Caco-2 (cell line): ENCODE measurements at regions not wholly inside any gene's neighbourhood (a gene's known extent, or its start where the extent isn't known, plus 50 kb on each side); places are given as distances from the start of the nearest gene placed in this dataset.

ENCODE experiments used
- BruUV-seq: library from RNA; stranded (reverse); fragments of 400-500 nt; replicated peaks from 2 replicates; lab custom pipeline; 2021; lab: Mats Ljungman, UMichigan
- CTCF ChIA-PET: fragments of 300-600 bp; sonication (Branson Sonifier 250); formaldehyde crosslinking; loops from one replicate; lab custom pipeline; 2022; ENCODE audit warnings: antibody characterized with exemption; lab: Charles Lee
- POLR2A ChIA-PET: fragments of 300-600 bp; sonication (Branson Sonifier 250); formaldehyde crosslinking; loops from one replicate; lab custom pipeline; 2022; ENCODE audit warnings: antibody characterized with exemption; lab: Charles Lee
- DNase-seq, 2 experiments: peaks; one replicate each; pipeline versions ENCODE4 v3.0.0 to v3.0.0-alpha.2; 2020 to 2022
- H3K27me3 ChIP-seq: replicated peaks from 2 replicates; pipeline ENCODE4 v1.6.0; 2011; ENCODE audit warnings: low read length; ENCODE audit not compliant: control insufficient read depth, insufficient read depth
- H3K36me3 ChIP-seq: 2 replicates; pipeline ENCODE4 v1.5.1; 2011; ENCODE audit warnings: low read length; ENCODE audit not compliant: control insufficient read depth, insufficient read depth
- H3K4me1 ChIP-seq: fragments of 250-450 bp; sonication (Bioruptor Pico); 2 replicates; pipeline ENCODE4 v1.5.1; 2020; ENCODE audit warnings: mild to moderate bottlenecking
- H3K4me3 ChIP-seq: 2 replicates; pipeline ENCODE4 v1.5.1; 2011; ENCODE audit warnings: low read depth, mild to moderate bottlenecking, control low read depth, low read length
- H3K9me3 ChIP-seq: fragments of 250-450 bp; sonication (Bioruptor Pico); 2 replicates; pipeline ENCODE4 v1.5.1; 2020; ENCODE audit warnings: mild to moderate bottlenecking, moderate library complexity
- H3K27ac Mint-ChIP-seq: one replicate; pipeline ENCODE4 v1.8.0; 2022; ENCODE audit warnings: mixed read lengths; ENCODE audit not compliant: unreplicated experiment
- H3K27me3 Mint-ChIP-seq: one replicate; pipeline ENCODE4 v1.8.0; 2022; ENCODE audit warnings: mixed read lengths; ENCODE audit not compliant: insufficient read depth, unreplicated experiment
- H3K36me3 Mint-ChIP-seq: one replicate; pipeline ENCODE4 v1.8.0; 2022; ENCODE audit warnings: mild to moderate bottlenecking, mixed read lengths; ENCODE audit not compliant: insufficient read depth, unreplicated experiment
- H3K4me1 Mint-ChIP-seq: one replicate; pipeline ENCODE4 v1.8.0; 2022; ENCODE audit warnings: low read depth, mixed read lengths; ENCODE audit not compliant: unreplicated experiment
- H3K4me3 Mint-ChIP-seq: one replicate; pipeline ENCODE4 v1.8.0; 2022; ENCODE audit warnings: mild to moderate bottlenecking, moderate library complexity, mixed read lengths; ENCODE audit not compliant: unreplicated experiment
- H3K9me3 Mint-ChIP-seq: one replicate; pipeline ENCODE4 v1.8.0; 2022; ENCODE audit warnings: mixed read lengths; ENCODE audit not compliant: unreplicated experiment
- intact Hi-C: fragments of 100-400 bp; cut with micrococcal nuclease; formaldehyde crosslinking; loops from one replicate; pipeline ENCODE4 v1.10.0; 2022; ENCODE audit not compliant: unreplicated experiment
- TF ChIP-seq, protein P1 (sequence below), 2 experiments: fragments of 200-600 bp in 1 of 2; IDR thresholded peaks; 1 replicate in 1 of 2; 2 replicates in 1 of 2; pipeline versions ENCODE4 v1.5.1 to v1.8.0; 2011 to 2022; ENCODE audit warnings: antibody characterized with exemption in 1 of 2, control low read depth in 1 of 2, inconsistent platforms in 1 of 2, low read depth in 1 of 2, low read length in 1 of 2, mild to moderate bottlenecking in 1 of 2, moderate library complexity in 1 of 2; ENCODE audit not compliant: insufficient read depth in 1 of 2, severe bottlenecking in 1 of 2, unreplicated experiment in 1 of 2

DNA sequence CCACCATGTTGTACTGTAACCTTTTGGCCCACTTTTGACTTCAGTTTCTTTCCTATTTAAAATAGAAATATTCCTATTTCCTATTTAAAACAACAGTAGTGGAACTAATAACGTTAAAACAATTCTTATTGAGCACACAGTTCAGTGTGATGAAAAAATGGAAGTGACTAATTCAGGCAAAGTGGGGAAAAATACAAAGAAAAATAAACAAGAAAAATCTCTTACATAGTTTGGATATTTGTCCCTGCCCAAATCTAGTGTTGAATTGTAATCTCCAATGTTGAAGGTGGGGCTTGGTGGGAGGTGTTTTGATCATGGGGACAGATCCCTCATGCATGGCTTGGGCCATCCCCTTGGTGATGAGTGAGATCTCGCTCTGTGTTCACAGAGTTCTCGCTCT lies 198.1 kb upstream of the CPHXL start:
- peaks cover 14% of the 10 kb centered on the region for H3K4me1 Mint-ChIP-seq
- H3K27ac Mint-ChIP-seq: no peak overlapping the region
- no peaks in the 10 kb centered on the region for H3K36me3 Mint-ChIP-seq
- no peaks in the 10 kb centered on the region for H3K36me3 ChIP-seq
- no peak overlapping the region for H3K4me3 ChIP-seq
- BruUV-seq: no TSS peak
- ChIA-PET CTCF (no interaction called here), POLR2A (no interaction called here)
- H3K9me3 ChIP-seq: no peaks in the 10 kb centered on the region
- H3K4me3 Mint-ChIP-seq: no peak overlapping the region
- H3K27me3 ChIP-seq: no peaks in the 10 kb centered on the region
- DNase-seq: no peak
- 0 out of 2 replicates have a peak, but pooled peaks cover 3% of the 10 kb centered on the region for H3K4me1 ChIP-seq
- H3K27me3 Mint-ChIP-seq: no peaks in the 10 kb centered on the region
- H3K9me3 Mint-ChIP-seq: no peaks in the 10 kb centered on the region
- intact Hi-C loops: no loop called here
- TF ChIP-seq, protein P1, sequence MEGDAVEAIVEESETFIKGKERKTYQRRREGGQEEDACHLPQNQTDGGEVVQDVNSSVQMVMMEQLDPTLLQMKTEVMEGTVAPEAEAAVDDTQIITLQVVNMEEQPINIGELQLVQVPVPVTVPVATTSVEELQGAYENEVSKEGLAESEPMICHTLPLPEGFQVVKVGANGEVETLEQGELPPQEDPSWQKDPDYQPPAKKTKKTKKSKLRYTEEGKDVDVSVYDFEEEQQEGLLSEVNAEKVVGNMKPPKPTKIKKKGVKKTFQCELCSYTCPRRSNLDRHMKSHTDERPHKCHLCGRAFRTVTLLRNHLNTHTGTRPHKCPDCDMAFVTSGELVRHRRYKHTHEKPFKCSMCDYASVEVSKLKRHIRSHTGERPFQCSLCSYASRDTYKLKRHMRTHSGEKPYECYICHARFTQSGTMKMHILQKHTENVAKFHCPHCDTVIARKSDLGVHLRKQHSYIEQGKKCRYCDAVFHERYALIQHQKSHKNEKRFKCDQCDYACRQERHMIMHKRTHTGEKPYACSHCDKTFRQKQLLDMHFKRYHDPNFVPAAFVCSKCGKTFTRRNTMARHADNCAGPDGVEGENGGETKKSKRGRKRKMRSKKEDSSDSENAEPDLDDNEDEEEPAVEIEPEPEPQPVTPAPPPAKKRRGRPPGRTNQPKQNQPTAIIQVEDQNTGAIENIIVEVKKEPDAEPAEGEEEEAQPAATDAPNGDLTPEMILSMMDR (IDR thresholded peaks at IDR 0.05; ENCODE audit: insufficient read depth in 1 of 2, low read depth in 1 of 2, low read length in 1 of 2, severe bottlenecking in 1 of 2, unreplicated experiment in 1 of 2): no peak

DNA sequence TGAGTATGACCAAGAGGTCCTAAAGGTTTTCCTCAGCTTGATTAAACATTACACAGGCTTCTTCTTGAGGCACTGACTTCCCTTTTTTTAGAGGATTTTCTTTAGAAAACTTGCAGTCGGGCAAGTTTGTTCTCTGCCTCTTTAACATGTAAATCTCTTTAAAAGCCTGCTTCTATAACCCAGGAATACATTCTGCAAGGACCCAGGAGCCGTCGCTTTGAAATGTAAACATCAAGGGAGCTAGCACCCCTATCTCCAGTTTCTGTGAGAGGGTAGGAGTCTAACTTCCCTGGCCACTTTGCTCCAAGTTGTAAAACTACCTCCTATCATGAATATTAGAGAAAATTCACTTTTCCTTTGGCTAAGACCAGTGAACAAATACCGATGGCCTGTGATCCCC lies 201.5 kb upstream of the CPHXL start:
- intact Hi-C loops: no loop called here
- Mint-ChIP-seq H3K4me3 (no peak overlapping the region), H3K4me1 (peaks cover 7% of the 10 kb centered on the region), H3K36me3 (no peaks in the 10 kb centered on the region), H3K27ac (no peak overlapping the region), H3K9me3 (peaks cover 16% of the 10 kb centered on the region), H3K27me3 (no peaks in the 10 kb centered on the region)
- DNase-seq: no peak
- TF ChIP-seq, protein P1 (IDR thresholded peaks at IDR 0.05; ENCODE audit: insufficient read depth in 1 of 2, low read depth in 1 of 2, low read length in 1 of 2, severe bottlenecking in 1 of 2, unreplicated experiment in 1 of 2): no peak
- Histone ChIP-seq H3K27me3 (no peaks in the 10 kb centered on the region), H3K4me3 (no peak overlapping the region), H3K36me3 (no peaks in the 10 kb centered on the region), H3K4me1 (no peaks in the 10 kb centered on the region), H3K9me3 (no peaks in the 10 kb centered on the region)
- ChIA-PET POLR2A (interaction anchor here (0.6 kb wide), 1 partner anchor 1303 kb away, joined by 5 read pairs; no protein-coding TSS in a partner anchor), CTCF (no interaction called here)
- no TSS peak for BruUV-seq

DNA sequence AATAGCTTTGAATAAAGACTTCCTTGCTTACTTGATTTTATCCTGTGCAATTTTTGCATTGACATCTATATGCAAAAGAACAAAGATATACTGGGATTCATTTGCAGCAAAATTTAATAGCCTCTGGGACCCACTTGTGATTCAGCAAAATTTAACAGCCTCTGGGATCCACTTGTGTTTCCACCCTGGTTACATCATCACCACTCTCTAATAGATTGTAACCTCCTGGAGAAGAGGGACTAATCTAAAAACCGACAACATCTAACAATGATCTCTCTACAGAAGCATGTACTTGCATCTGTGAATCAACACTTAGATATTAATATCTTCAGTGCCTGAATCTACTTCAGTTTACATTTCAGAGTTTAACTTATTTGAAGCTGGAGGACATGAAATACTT lies 202.0 kb upstream of the CPHXL start:
- Histone ChIP-seq H3K27me3 (no peaks in the 10 kb centered on the region), H3K9me3 (no peaks in the 10 kb centered on the region), H3K4me1 (no peaks in the 10 kb centered on the region), H3K36me3 (no peaks in the 10 kb centered on the region), H3K4me3 (no peak overlapping the region)
- Mint-ChIP-seq H3K36me3 (no peaks in the 10 kb centered on the region), H3K27ac (no peak overlapping the region), H3K4me3 (no peak overlapping the region), H3K4me1 (peaks cover 7% of the 10 kb centered on the region), H3K9me3 (peaks cover 16% of the 10 kb centered on the region), H3K27me3 (no peaks in the 10 kb centered on the region)
- DNase-seq: no peak
- TF ChIP-seq, protein P1 (IDR thresholded peaks at IDR 0.05; ENCODE audit: insufficient read depth in 1 of 2, low read depth in 1 of 2, low read length in 1 of 2, severe bottlenecking in 1 of 2, unreplicated experiment in 1 of 2): no peak
- no TSS peak for BruUV-seq
- intact Hi-C loops: no loop called here
- CTCF ChIA-PET: no interaction called here
- POLR2A ChIA-PET: no interaction called here
